ENCODE measurements at regions not wholly inside any gene's neighbourhood (a gene's known extent, or its start where the extent isn't known, plus 50 kb on each side); places are given as distances from the start of the nearest gene placed in this dataset.

GRCh38 chr5:123868267-123868666 is 356.3 kb downstream of the CSNK1G3 start:
- TF ChIP-seq, protein P1, sequence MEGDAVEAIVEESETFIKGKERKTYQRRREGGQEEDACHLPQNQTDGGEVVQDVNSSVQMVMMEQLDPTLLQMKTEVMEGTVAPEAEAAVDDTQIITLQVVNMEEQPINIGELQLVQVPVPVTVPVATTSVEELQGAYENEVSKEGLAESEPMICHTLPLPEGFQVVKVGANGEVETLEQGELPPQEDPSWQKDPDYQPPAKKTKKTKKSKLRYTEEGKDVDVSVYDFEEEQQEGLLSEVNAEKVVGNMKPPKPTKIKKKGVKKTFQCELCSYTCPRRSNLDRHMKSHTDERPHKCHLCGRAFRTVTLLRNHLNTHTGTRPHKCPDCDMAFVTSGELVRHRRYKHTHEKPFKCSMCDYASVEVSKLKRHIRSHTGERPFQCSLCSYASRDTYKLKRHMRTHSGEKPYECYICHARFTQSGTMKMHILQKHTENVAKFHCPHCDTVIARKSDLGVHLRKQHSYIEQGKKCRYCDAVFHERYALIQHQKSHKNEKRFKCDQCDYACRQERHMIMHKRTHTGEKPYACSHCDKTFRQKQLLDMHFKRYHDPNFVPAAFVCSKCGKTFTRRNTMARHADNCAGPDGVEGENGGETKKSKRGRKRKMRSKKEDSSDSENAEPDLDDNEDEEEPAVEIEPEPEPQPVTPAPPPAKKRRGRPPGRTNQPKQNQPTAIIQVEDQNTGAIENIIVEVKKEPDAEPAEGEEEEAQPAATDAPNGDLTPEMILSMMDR (IDR thresholded peaks at IDR 0.05) = no peak
- no peak for TF ChIP-seq EZH2 (IDR thresholded peaks at IDR 0.05; ENCODE audit: borderline replicate concordance, insufficient read depth, low read depth, low read length, poor library complexity, severe bottlenecking)
